Right lobe of liver (tissue), 6 donors: ENCODE measurements at regions not wholly inside any gene's neighbourhood (a gene's known extent, or its start where the extent isn't known, plus 50 kb on each side); places are given as distances from the start of the nearest gene placed in this dataset.

Source experiments
- ATAC-seq, 4 donors: fragments of 200-7000 bp; cut with Tn5 transposase; one replicate each; pipeline ENCODE4 v1.9.1; 2020; ENCODE audit warnings: mild to moderate bottlenecking in 4 of 4, moderate library complexity in 4 of 4
- DNase-seq, 3 donors: peaks; one replicate each; pipeline ENCODE4 v3.0.0-alpha.2; 2020
- H3K27ac ChIP-seq, 3 donors: fragments of 200-600 bp; one replicate each; pipeline ENCODE4 v1.8.0; 2022
- H3K27me3 ChIP-seq, 2 donors: fragments of 200-600 bp; one replicate each; pipeline ENCODE4 v1.8.0; 2022
- H3K36me3 ChIP-seq, 4 donors: fragments of 200-600 bp; sonication (generic) in 1 of 4; one replicate each; pipeline versions ENCODE4 v1.5.1 to v1.8.0; 2017 to 2022; ENCODE audit warnings: control low read depth in 1 of 4
- H3K4me1 ChIP-seq, 4 donors: fragments of 200-600 bp; sonication (generic) in 1 of 4; one replicate each; pipeline versions ENCODE4 v1.5.1 to v1.8.0; 2017 to 2022; ENCODE audit warnings: control low read depth in 1 of 4
- H3K4me3 ChIP-seq, 3 donors: fragments of 200-600 bp; one replicate each; pipeline ENCODE4 v1.8.0; 2022
- H3K9me3 ChIP-seq, 4 donors: fragments of 200-600 bp; sonication (generic) in 1 of 4; one replicate each; pipeline versions ENCODE4 v1.5.1 to v1.8.0; 2017 to 2022; ENCODE audit warnings: control low read depth in 1 of 4
- POLR2A ChIP-seq: fragments of 450-650 bp; IDR thresholded peaks from one replicate; pipeline ENCODE4 v1.6.1; 2017; ENCODE audit warnings: antibody characterized with exemption, mild to moderate bottlenecking
- WGBS: methylation state at CpG from one replicate; pipeline ENCODE4 v1.1.6; 2018; ENCODE audit warnings: low coverage, low lambda C conversion rate; ENCODE audit not compliant: insufficient coverage; ENCODE audit errors: missing lambda C conversion rate; 5-methylcytosine and 5-hydroxymethylcytosine counted together
- intact Hi-C, 2 donors: fragments of 100-400 bp; cut with DNase I; formaldehyde crosslinking; loops; one replicate each; pipeline versions ENCODE4 v1.11.2 to v1.14.1; 2022
- TF ChIP-seq, protein P1 (sequence below), 4 donors: fragments of 200-600 bp in 3 of 4; fragments of 450-650 bp in 1 of 4; IDR thresholded peaks; one replicate each; pipeline versions ENCODE4 v1.5.1 to v1.8.0; 2016 to 2022; ENCODE audit warnings: antibody characterized with exemption in 4 of 4, mild to moderate bottlenecking in 2 of 4
- donor health status: DM: no; HTN: yes; CAD: no.
- donor health status: DM: no; HTN: no; CAD: no.
- donor health status: DM: no; HTN: no; CAD: no.
- donor health status: DM: no; HTN: yes; CAD: no.
- donor health status: DM: no; HTN: yes; CAD: no.

DNA sequence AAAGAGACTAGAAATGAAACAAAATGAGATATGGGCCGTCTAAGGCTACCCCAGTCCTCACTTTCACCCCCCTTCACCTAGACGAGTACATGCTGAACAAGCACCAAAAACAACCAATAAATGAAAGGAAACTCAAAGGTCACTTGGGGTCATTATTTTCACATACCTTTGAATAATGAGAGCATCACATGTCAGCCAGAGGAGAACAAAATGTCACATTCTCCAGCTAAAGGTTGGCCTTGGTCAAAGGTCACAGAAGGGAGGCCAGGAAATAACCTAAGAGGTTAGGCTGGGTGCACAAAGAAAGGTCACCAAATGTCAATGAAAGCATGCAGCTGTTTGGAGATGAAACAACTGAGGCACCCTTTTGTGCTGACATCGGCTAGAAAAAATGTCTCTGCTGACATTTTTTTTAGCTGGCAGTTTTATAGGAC is 288.7 kb upstream of the USP25 start:
- no peak for TF ChIP-seq POLR2A
- TF ChIP-seq, protein P1, sequence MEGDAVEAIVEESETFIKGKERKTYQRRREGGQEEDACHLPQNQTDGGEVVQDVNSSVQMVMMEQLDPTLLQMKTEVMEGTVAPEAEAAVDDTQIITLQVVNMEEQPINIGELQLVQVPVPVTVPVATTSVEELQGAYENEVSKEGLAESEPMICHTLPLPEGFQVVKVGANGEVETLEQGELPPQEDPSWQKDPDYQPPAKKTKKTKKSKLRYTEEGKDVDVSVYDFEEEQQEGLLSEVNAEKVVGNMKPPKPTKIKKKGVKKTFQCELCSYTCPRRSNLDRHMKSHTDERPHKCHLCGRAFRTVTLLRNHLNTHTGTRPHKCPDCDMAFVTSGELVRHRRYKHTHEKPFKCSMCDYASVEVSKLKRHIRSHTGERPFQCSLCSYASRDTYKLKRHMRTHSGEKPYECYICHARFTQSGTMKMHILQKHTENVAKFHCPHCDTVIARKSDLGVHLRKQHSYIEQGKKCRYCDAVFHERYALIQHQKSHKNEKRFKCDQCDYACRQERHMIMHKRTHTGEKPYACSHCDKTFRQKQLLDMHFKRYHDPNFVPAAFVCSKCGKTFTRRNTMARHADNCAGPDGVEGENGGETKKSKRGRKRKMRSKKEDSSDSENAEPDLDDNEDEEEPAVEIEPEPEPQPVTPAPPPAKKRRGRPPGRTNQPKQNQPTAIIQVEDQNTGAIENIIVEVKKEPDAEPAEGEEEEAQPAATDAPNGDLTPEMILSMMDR (IDR thresholded peaks at IDR 0.05) = no peak
- Histone ChIP-seq H3K4me1 (peaks cover 0 to 43% (median 19%) of the 10 kb centered on the region in 4 donors), H3K4me3 (peak overlapping the region in 1 of 3 donors; percentile 54), H3K9me3 (no peaks in the 10 kb centered on the region), H3K27me3 (no peaks in the 10 kb centered on the region), H3K36me3 (no peaks in the 10 kb centered on the region), H3K27ac (peak overlapping the region in 1 of 3 donors; percentile 69)
- intact Hi-C loops = no loop called here
- 6% methylated on average over 3 of the region's 3 CpGs for WGBS
- DNase-seq (peak in 1 of 3 donors; percentile 67), ATAC-seq (peak; percentile 59 to 77 (median 62))

DNA sequence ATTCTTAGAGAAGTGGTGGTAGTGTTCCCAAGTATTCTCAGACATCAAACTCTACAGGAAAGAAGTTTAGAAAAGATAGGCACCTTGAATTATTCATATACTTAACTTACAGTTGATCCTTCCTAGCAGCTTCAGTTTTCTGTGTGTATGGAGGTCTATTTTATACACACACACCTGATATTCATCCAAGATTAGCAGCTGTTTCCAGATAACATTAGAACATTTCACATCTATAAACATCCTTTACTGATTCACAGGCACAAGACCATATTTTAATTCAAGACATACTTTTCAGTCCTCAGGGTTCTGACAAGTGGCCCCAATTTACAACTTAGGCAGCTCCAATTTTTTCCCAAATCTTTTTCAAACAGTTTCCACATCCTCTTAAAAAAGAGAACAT is 287.8 kb upstream of the USP25 start:
- H3K27ac ChIP-seq = peak overlapping the region in 1 of 3 donors; percentile 69
- no peak for ATAC-seq
- no peaks in the 10 kb centered on the region for H3K9me3 ChIP-seq
- intact Hi-C loops = no loop called here
- no peak for TF ChIP-seq POLR2A
- TF ChIP-seq, protein P1 (IDR thresholded peaks at IDR 0.05) = no peak
- peaks cover 0 to 43% (median 19%) of the 10 kb centered on the region in 4 donors for H3K4me1 ChIP-seq
- H3K36me3 ChIP-seq = no peaks in the 10 kb centered on the region
- H3K4me3 ChIP-seq = peak overlapping the region in 1 of 3 donors; percentile 54
- H3K27me3 ChIP-seq = no peaks in the 10 kb centered on the region
- no peak for DNase-seq

DNA sequence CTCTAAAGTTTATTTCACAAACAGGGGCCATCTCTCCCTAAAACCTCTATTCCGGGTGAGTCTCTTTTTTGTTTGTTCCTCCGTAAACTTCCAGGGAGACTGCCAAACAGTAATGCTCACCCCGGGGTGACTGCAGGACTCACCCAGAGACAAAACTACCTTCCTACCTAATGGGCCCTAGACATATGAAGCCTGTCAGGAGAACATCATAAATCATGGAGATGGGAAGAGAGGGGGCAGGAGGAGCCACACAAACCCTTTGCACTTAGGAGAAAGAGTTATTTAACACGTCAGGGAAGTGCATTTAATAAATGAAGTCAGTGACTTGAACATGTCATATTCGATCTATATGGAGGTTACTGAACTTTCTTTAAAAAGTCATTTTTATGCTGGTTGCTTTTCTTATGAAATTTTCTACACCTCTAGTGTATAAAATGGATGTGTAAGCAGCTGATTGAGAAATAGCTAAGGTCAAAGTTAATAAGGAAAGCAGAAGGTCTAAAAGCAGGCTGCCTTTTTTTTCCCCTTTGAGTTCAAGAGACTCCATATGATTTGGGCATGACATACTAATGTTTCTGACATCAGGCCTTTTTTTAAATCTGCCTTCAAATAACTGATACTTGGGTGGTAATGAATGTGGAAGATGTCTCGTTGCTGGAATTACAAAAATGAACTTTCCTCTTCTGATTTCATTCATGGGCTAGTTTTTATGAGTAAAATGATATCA is 286.9 kb upstream of the USP25 start:
- H3K27ac ChIP-seq = peak overlapping the region in 2 of 3 donors; percentile 11 to 69
- ATAC-seq = peak; percentile 11 to 51 (median 20)
- peak overlapping the region in 1 of 3 donors; percentile 54 for H3K4me3 ChIP-seq

DNA sequence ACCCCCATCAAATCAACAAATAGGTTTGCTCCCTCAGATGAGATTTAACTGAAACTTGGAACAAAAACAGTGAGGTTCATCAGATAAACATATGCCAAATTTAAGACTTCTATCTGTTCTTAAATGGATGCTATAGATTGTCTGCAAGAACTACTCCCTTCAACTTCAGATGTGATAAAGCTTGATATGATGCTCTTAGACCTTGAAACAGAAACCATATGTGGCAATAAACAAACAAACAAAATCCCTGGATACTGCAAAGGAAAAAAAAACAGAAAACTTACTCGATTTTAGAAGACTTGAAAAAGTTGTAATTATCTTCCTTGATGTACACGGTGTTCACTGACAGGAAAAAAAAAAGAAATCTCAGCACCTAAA is 286.1 kb upstream of the USP25 start:
- Histone ChIP-seq H3K27ac (peak overlapping the region; percentile 37 to 69 (median 48)), H3K4me3 (peak overlapping the region in 1 of 3 donors; percentile 54), H3K4me1 (peaks cover 0 to 39% (median 19%) of the 10 kb centered on the region in 4 donors), H3K27me3 (no peaks in the 10 kb centered on the region), H3K36me3 (no peaks in the 10 kb centered on the region), H3K9me3 (no peaks in the 10 kb centered on the region)
- DNase-seq = no peak
- no peak for ATAC-seq
- 11% methylated on average over 2 of the region's 2 CpGs for WGBS
- no peak for TF ChIP-seq POLR2A
- TF ChIP-seq, protein P1 (IDR thresholded peaks at IDR 0.05) = no peak
- intact Hi-C loops = no loop called here

More for the DNA sequence above, 286.9 kb upstream of the USP25 start:
- DNase-seq = no peak
- intact Hi-C loops = no loop called here
- WGBS = 24% methylated on average over 6 of the region's 6 CpGs
- Histone ChIP-seq H3K27me3 (no peaks in the 10 kb centered on the region), H3K4me1 (peaks cover 0 to 43% (median 19%) of the 10 kb centered on the region in 4 donors), H3K36me3 (no peaks in the 10 kb centered on the region), H3K9me3 (no peaks in the 10 kb centered on the region)
- TF ChIP-seq, protein P1 (IDR thresholded peaks at IDR 0.05) = no peak
- TF ChIP-seq POLR2A = no peak
